ENCODE measurements at regions not wholly inside any gene's neighbourhood (a gene's known extent, or its start where the extent isn't known, plus 50 kb on each side); places are given as distances from the start of the nearest gene placed in this dataset.

DNA sequence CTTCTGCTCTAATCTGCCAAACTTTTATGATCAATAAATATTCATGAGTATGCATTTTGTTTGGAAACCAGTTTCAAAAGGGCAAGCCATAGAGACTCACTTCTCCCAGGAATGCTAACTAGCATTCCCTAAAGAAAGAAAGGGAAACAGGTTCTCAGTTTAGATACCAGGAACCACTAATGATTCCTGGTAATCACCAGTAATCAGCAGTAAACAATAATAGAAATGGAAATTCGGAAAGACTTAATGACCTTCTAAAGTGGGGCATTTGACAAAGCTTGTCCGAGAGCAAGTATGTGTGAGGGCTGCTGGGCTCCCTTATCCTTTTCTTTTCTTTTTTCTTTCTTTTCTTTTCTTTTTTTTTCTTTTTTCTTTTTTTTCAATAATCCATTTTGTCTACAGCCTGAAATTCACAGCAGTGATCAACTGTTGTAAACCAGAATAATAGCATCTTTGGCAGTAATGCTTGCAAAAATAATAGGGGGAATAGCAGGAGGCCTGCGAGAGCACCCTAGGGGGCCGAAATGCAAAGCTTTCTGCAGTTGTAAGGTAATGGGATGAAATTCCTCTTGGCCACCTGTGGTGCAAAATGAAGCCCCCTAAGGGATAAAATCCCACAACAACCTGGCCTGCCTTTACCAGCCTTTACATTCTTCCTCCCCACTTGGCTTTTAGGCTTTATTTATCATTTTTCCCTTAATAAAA, 253.2 kb downstream of the ZPLD1 start (continued):
- TF ChIP-seq TCF12 (IDR thresholded peaks at IDR 0.05; ENCODE audit: low read depth, low read length): no peak
